Myocyte (in vitro differentiated cells): ENCODE measurements at regions not wholly inside any gene's neighbourhood (a gene's known extent, or its start where the extent isn't known, plus 50 kb on each side); places are given as distances from the start of the nearest gene placed in this dataset.
"Not testable (repeated sequence)": the region's sequence is repeated elsewhere in the genome, so short reads cannot be mapped to it uniquely, and the experiment has no call there.

ENCODE experiments used
- DNase-seq: peaks from one replicate; pipeline ENCODE4 v3.0.0-alpha.2; 2012; ENCODE audit warnings: low read depth

DNA sequence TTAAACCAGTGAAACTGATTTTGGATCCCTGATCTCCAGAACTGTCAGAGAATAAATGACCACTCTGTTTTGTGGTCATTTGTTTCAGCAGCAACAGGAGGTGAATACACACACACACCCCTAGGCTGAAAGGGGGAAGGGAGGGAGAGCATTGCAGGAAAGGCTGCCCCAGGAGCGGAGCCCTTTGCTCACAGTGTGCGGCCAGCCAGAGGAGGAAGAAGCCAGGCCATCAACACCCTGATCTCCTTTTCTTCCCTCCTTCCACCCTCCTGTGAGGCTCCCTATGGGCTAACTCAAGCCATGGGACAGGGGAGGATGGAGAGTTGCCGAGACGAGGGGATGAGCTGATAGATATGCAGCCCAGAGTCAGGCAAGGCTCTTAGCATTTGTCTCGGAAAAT lies 211.9 kb downstream of the TBX5 start:
- DNase-seq: no peak

DNA sequence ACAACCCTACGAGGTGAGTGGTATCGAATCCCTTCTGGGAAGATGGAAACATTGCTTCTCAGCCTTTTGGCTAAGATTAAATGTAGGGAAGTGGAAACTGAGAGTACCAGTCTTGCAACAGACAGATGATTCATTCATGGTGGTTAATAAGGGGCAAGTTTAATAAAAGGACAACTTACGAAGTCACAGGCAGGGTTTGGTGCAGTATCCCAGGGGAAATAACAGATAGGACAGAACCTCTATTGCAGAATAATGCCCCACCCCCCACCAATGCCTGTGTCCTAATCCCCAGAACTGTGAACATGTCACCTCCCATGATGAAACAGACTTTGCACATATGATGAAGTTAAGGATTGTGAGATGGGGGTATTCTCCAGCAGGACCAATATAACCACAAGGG lies 212.5 kb downstream of the TBX5 start:
- no peak for DNase-seq

DNA sequence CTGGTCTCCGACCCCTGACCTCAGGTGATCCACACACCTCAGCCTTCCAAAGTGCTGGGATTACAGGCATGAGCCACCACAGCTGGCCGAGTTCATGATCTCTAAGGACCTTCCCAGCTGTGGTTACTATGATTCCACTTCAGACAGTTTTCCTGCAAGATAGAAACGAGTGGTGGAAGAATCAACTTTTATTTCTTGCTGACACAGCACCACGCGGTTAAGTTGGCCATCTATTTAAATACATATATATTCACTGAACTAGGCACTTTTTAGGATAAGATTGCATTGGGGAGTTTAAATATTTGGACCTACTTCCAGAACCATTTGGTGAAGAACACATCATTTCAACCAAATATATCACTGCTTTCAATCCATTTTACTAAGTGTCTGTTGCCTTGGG lies 213.4 kb downstream of the TBX5 start:
- DNase-seq: no peak

DNA sequence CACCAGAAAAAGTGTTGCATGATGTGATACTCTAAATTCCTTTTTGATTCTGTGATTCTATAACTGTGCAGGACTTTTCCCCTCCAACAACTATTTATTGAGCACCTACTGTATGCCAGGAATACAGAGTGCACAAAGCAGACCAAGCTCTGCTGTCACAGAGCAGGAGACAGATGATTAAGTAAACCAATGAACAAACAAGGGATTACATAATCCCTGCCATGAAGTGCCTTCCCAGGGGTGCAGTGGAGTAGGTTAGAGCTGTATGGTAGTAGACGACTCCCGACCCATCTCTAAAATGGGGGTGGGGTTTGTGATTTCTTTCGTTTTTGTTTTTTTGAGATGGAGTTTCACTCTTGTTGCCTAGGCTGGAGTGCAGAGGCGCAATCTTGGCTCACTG lies 213.9 kb downstream of the TBX5 start:
- no peak for DNase-seq

DNA sequence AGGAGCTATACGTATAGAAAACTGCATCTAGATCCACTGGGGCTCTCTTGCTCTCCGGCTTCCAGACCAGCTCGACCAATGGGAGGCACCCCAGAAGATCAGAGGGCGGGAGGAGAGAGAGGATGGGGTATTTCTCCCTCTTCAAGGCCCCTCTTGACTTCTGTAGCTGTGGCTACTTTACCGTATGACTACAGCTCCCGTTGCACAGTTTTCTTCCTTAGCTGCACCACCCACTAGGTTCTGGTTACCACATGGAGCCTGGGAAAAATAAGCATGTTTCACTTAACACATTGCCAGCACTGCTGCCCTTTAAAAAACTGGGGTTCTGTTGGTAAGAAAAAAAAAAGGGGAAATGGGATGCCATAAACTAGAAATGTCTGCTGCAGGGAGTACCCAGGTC lies 214.4 kb downstream of the TBX5 start:
- DNase-seq: no peak

DNA sequence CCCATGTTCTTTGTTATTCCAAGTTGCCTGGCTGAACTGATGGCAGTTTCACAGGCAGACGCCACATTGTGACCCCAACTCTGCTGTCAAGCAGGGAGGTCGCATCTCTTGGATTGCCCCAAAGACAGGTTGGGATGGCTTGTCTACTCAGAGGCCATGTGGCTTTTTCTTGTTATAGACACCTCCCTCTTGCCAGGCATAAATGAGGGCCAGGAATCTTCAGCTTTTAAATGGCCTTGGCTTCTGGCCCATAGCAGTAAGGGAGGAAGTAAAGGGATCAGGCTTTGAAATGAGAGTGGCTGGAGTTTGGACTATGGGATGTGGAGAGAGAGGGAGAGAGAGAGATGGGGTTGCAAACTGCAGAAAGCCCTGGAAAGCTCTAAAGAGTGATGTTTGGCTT lies 215.0 kb downstream of the TBX5 start:
- DNase-seq: no peak

DNA sequence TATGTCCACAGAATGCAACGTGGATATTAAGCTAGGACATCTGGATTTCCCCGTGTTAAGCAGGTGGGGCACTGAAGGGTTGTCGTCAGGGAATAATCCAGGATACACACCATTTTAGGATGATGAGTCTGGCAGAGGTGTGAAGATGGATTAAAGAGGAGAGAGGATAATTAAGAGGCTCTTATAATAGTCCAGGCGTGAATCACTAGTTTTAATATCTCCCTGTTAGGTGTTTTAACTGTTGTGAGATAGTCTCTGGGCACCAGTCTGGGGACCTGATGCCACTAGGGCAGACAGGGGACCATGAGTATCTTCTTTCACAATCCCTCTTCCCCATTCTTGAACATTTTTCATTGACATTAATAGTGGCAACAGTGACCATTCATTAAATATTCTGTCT lies 216.7 kb downstream of the TBX5 start:
- no peak for DNase-seq

DNA sequence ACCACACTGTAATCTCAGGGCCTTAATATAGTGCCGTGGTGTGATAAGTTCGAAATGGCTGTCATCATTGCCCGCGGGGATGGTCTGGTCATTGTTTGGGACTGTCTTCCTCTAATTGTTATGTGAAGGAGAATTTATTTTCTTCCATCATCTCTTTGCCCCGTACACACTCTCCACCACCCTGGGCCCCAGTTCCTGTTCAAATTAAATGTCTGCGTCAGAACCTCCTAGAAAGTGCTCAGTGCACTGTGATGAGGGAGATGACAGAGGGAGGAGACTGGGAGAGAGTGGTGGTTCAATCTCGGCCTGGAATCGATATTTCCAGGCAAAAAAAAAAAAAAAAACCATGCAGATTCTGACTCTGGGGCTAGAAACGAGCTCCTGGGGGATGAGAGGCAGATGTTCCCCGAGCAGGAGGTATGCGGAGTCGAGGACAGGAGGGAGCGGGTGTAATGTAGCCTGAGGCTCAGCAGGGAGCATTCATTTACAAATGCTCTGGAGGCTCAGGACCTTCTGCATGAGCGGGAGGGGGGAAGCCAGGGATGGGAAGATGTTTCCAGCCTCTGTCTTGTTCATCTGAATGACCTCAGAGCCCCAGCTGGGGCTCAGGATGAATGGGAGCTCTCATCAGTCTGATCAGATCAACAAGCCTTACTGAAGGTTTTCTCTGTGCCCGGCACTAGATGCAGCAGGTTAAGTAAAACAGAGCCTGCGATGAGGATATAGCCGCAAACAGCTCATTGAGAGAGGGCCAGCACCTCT lies 219.5 kb downstream of the TBX5 start:
- DNase-seq: no peak

DNA sequence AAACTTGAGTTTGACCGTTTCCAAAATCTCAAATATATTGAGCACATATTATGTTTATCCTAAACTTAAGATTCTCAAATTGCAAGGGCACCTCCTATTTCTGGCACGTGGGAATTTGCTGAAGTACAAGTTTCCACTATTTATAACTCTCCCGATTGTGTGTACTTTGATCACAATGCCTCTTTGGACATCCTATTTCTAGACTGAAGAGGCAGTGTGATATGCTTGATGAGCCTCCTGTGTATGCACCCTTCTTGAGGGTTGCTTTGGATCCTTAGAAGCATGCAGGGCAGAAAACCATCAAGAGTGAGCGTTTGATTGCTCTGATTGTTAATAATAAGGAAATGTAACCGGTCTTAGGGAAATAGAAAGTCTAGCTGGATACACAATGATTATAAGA lies 218.9 kb upstream of the RBM19 start:
- no peak for DNase-seq

DNA sequence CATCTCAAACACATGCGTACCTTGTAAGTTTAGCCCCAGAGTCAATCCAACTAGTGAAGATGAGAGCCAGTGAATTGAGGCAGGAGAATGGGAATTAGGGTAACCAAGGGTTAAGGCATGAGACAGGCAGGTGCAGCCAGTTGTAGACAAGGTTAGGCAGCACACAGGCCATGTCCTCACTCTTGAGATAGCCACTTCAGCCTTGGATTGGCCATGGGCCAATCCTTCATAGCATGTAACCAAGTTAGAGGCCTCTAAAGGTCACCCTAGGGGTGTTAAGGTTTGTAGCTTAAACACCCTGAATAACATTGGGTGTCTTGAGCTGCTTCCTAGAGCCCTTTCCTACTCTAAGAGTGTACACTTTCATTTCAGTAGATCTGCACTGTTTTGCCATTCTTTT lies 208.2 kb upstream of the RBM19 start:
- DNase-seq: no peak

DNA sequence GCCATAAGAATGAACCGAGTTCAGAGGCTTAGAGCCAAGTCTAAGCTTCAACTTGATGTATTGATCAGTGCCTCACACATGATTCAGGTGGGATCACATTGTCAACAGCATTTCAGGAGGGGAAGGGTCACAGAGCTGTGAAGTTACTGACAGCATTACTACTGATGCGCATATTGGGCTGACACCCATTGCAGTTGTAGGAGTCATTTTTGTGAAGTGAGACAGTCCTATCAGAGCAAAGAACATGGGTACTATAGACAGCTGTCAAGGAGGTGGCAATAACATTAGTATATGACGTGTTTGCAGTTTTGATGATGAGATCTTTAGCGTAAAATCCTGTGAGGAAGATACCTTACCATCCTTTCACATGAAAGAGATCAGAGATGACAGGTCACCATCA lies 206.0 kb upstream of the RBM19 start:
- no peak for DNase-seq

DNA sequence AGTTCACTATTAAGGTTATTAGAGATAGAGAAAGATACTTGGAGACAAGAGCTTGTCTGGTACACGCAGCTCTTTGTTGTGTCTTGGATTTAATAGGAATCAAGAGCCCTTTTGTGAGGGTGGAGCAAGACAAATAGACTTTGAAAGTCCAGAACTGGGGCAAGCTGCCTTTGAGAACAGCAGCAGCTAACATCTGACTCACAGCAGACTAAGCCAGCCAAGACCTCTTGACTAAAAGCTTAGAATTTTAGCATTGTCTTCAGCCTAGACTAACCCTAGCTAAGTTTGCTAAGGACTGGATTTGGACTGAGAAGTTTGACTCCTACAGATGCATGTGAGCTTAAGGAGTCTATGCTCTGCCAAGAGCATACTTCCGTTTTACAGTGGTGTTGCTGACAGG lies 201.9 kb upstream of the RBM19 start:
- no peak for DNase-seq

DNA sequence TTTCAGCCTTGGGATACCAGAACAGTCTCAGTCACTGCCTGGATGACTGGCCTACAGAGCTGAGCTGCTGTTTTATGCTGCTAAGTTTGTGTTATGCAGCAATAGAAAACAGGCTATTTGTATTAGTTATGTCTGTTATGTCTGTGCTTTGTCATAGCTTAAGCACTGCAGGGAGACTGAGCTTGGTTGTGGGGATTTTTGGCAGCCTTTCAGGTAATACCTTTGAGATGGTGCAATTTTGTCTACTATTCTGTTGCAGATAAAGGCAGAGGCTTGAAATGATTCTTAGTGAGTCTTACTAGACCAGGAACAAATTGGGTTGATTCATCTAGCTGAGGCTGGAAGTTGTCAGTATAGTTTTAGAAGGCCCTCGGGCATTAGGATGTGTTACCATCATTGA lies 201.3 kb upstream of the RBM19 start:
- DNase-seq: no peak

DNA sequence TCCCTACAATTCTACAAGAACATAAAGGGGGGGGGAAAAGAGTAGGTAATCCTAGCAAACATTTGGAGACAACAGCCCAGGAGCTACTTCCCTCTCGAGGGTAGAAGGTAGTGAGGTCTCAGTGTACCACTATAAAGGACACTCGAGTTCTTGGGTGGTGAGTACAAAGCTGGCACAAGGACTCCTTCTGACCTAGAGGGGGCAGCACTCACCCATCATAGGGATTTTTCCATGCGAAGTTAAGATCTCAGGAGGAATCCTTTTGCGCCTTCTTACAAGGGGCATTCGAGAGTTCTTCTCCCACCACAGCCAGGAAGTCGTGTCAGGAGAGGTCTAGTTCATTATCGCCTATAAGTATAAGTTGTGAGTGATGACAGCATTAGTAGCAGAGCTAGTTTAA lies 200.2 kb upstream of the RBM19 start:
- no peak for DNase-seq

DNA sequence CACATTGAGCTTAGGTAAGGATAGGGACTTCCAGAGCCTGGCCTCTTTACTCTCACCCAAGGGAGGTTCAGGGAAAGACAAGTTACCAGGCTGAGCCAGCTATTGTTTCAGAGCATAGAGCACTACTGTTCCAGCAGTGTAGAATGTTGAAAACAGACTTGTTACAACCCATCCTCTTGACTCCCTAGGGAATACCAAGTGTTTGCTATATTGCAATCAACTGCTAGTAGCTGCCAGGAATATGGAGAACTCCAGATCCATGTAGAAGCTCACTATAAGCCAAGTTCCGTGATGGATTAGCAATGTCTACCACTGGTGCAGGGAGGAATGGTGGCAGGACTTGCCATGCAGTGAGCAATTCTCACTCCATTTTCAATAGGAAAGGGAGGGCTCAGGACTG lies 199.8 kb upstream of the RBM19 start:
- DNase-seq: no peak

DNA sequence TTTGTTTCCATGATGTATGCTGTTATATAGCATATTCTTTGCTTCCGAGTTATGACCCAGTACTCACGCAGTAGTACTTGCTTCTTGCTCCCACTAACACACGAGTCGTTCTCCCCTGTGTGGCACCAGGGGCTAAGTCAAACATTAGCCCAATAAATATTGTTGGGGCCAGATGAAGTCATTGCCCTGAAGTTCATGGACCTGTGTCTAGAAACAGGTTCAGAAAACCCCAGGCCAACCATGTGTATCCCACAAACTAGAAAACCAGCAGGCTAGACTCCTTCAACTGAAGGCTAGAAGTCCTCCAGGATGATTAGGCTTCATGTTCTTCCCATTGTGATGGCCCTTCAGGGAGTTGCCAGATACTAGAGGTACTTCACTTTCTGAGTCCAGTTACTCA lies 198.2 kb upstream of the RBM19 start:
- no peak for DNase-seq

DNA sequence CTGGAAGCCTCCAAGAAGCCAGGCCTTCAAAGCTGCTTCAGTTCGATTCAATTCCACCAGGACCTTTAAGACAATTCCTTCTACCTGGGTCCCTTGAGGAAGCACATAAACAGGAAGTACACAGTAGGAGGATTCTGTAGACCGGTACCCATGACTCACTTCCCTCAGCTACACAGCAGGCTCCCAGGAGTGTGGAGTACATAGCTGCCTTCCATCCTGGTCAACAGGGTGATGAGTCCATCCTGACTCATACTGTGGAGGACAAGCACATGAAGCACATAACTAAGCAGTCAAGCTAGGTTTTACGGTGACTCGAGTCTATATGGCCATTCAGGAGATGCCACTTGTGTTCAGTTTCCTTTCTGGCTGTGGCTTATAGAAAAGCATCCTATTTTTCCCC lies 197.6 kb upstream of the RBM19 start:
- no peak for DNase-seq

DNA sequence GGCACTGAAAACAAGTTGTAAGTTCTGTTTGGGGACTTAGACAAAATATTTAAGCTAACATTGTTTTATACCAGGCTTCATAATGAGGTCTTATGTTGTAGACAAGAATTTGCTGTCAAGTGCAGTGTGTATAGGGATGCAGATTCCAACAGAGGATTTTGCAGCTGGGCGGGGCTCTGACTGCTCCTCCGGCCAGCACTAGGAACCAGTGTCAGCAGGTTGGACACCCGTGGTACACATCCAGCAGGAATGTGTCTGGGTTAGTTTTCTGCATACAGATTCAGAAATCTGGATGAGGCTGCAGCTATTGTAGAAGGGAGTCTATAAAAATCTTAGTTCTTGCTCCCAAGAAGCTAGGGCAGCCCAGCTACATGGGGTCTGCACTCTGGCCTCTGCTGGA lies 194.3 kb upstream of the RBM19 start:
- no peak for DNase-seq

DNA sequence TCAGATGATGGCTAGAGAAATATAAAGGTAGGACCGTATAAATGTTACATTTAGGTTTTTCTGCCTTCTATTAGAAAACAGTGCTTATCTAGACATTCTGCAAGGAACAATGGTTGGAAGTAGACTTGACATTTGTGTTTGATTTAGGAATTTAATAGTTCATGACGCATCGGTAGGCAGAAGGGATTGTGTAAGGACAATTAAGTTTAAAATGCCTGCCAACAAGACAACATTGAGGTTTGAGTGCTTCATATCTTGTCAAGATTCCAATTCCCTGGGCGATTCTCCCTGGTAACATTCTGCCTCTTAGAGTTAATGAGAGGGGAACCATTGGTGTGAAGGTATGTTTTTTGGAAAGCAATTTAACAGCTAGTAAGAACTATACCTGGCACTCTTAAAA lies 186.8 kb upstream of the RBM19 start:
- DNase-seq: no peak

DNA sequence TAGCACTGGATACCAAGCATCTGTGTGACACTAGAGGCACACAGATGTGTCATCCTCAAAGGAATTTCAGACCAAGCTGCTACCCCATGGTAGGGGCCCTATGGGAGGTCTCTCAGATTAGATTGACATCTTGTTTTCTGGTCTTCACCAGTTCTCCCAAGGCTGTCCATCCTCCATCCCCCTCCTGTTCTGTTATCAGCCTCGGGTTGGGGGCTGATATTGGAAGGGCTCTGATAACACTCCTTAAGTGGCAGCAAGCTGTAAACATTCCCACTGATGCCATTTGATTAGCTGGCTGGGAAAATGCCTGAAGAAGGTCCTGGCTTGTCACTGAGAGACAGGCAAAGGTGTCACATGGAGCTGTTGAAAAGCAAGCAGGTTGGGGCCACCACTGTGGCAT lies 185.9 kb upstream of the RBM19 start:
- DNase-seq: no peak

DNA sequence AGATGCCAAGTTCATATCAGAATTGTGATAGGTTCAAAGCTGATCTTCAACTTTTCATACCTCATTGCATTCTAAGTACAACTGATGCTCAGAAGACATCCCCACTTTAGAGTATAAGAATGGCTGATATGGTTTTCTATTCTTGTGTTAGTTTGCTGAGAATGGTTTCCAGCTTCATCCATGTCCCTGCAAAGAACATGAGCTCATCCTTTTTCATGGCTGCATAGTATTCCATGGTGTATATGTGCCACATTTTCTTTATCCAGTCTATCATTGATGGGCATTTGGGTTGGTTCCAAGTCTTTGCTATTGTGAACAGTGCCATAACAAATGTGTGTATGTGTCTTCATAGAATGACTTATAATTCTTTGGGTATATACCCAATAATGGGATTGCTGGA lies 184.5 kb upstream of the RBM19 start:
- not testable (repeated sequence) for DNase-seq

DNA sequence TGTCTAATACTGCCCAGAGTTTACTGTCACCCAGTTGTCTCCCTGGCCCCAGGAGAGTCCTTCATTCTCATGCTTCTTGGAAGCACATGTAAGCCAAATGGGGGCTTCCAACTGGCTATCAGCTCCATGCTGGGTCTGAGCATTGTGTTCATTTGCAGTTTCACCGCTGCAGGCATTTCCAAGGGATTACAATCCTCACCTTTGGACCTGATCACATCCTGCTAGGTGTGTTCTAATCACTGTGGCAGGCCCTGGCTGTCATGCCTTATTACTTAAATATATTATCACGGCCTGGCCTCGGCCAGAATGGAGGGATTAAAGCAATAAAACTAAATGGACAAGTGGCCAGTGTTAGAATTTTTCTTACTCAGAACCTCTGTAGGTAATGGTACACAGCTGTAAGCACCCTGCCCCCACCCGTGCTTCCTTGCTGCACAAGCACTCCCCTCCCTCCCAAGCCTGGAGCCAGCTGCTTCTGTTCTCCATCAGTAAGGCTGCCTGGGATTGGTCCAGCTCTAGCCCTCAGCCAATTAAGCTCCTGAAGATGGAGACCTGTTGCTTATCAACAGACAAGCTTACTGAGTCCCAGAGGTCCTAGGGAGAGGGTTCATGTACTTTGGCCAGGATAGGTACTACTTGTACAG lies 175.9 kb upstream of the RBM19 start:
- DNase-seq: no peak

DNA sequence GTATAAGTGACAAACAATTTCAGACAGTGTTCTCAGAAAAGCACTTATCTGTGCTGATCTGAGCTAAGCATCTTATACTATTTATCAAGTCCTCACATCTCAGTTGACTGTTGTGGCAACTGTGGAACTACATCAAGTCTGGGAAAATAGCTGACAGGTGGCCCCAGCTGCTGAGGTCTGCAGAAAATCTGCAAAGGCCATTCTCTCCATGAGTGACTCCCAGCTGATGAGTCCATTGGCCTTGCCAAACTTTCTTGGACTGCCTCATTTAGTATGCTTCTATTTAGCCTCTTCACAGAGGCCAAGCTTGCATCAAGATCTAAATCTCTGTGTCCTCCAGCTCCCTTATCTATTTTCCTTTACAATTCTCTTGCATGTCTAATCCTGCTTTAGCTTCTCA lies 174.5 kb upstream of the RBM19 start:
- no peak for DNase-seq
